GM12878 (cell line): ENCODE measurements at regions not wholly inside any gene's neighbourhood (a gene's known extent, or its start where the extent isn't known, plus 50 kb on each side); places are given as distances from the start of the nearest gene placed in this dataset.

Experiments
- ATAC-seq: fragments of 200-7000 bp; cut with Tn5 transposase; 3 replicates; pipeline ENCODE4 v1.9.1; 2020; ENCODE audit warnings: mild to moderate bottlenecking, moderate library complexity
- BruUV-seq: library from RNA; stranded (reverse); fragments of 400-500 nt; replicated peaks from 2 replicates; lab custom pipeline; 2021; lab: Mats Ljungman, UMichigan
- CTCF ChIA-PET: fragments of 300-600 bp; sonication (Branson Sonifier 250); formaldehyde crosslinking; extraction: SDS; loops from one replicate; lab custom pipeline; 2021; ENCODE audit warnings: inconsistent platforms; lab: Yijun Ruan, JAX
- POLR2A ChIA-PET: fragments of 350-600 bp; formaldehyde crosslinking; extraction: SDS; loops from one replicate; lab custom pipeline; 2021; ENCODE audit warnings: inconsistent platforms; lab: Charles Lee
- RAD21 ChIA-PET: fragments of 300-600 bp; sonication (Branson Sonifier 250); formaldehyde crosslinking; loops from one replicate; lab custom pipeline; 2023; ENCODE audit warnings: antibody characterized with exemption; ENCODE audit not compliant: unreplicated experiment; lab: Charles Lee
- SMC1A ChIA-PET: fragments of 300-600 bp; sonication (Branson Sonifier 250); formaldehyde crosslinking; loops from one replicate; lab custom pipeline; 2023; ENCODE audit not compliant: unreplicated experiment, uncharacterized antibody; lab: Charles Lee
- DNase-seq: peaks from one replicate; pipeline ENCODE4 v3.0.0-alpha.2; 2011; ENCODE audit warnings: low read depth, low spot score
- FAIRE-seq: peaks from 3 replicates; lab custom pipeline; 2011; peaks lifted over from hg19 to GRCh38; lab: Jason Lieb, UNC
- H2AFZ ChIP-seq: 2 replicates; pipeline ENCODE4 v1.6.0; 2011; ENCODE audit warnings: low read depth, low read length, control low read depth; ENCODE audit not compliant: control insufficient read depth
- H3K27ac ChIP-seq: 2 replicates; pipeline ENCODE4 v1.5.1; 2011; ENCODE audit warnings: control low read depth; ENCODE audit not compliant: control insufficient read depth, insufficient read depth
- H3K27me3 ChIP-seq, 2 experiments: replicated peaks in 1 of 2; 2 replicates each; pipeline versions ENCODE4 v1.6.0 to v1.6.1; 2011; ENCODE audit warnings: low read length in 1 of 2; ENCODE audit not compliant: control insufficient read depth in 2 of 2, insufficient read depth in 2 of 2
- H3K36me3 ChIP-seq, 2 experiments: 2 replicates each; pipeline ENCODE4 v1.5.1; 2011; ENCODE audit warnings: low read length in 1 of 2; ENCODE audit not compliant: control insufficient read depth in 2 of 2, insufficient read depth in 2 of 2
- H3K4me1 ChIP-seq: 2 replicates; pipeline ENCODE4 v1.6.1; 2011; ENCODE audit warnings: mild to moderate bottlenecking, low read length, moderate library complexity, mixed read lengths; ENCODE audit not compliant: control insufficient read depth, insufficient read depth
- H3K4me2 ChIP-seq: 2 replicates; pipeline ENCODE4 v1.6.0; 2011; ENCODE audit warnings: control low read depth; ENCODE audit not compliant: control insufficient read depth, insufficient read depth
- H3K4me3 ChIP-seq: fragments of 200-600 bp; sonication (generic); 2 replicates; pipeline ENCODE4 v1.5.1; 2016
- H3K79me2 ChIP-seq: 2 replicates; pipeline ENCODE4 v1.6.0; 2011; ENCODE audit warnings: low read length; ENCODE audit not compliant: control insufficient read depth, insufficient read depth
- H3K9ac ChIP-seq: 2 replicates; pipeline ENCODE4 v1.8.0; 2011; ENCODE audit warnings: low read length, control low read depth, mixed read lengths; ENCODE audit not compliant: control insufficient read depth, insufficient read depth
- H3K9me3 ChIP-seq: replicated peaks from 3 replicates; pipeline ENCODE4 v1.5.1; 2011; ENCODE audit warnings: mild to moderate bottlenecking, low read length; ENCODE audit not compliant: control insufficient read depth, insufficient read depth
- H4K20me1 ChIP-seq: 2 replicates; pipeline ENCODE4 v1.6.0; 2011; ENCODE audit not compliant: control insufficient read depth, insufficient read depth
- BRCA1 ChIP-seq: IDR thresholded peaks from 2 replicates; pipeline ENCODE4 v1.6.1; 2011; ENCODE audit warnings: low read depth, low read length, improper control_type of control experiment
- CBFB ChIP-seq: IDR thresholded peaks from 2 replicates; pipeline ENCODE4 v1.6.1; 2016; ENCODE audit warnings: antibody characterized with exemption, low read depth
- CHD1 ChIP-seq: IDR thresholded peaks from 2 replicates; pipeline ENCODE4 v1.6.1; 2012; ENCODE audit warnings: low read depth, low read length, improper control_type of control experiment
- FOXK2 ChIP-seq: fragments of 450-650 bp; IDR thresholded peaks from 2 replicates; pipeline ENCODE4 v1.6.1; 2017; ENCODE audit warnings: mild to moderate bottlenecking, moderate library complexity
- IKZF1 ChIP-seq: fragments of 450-650 bp; conservative IDR thresholded peaks from 2 replicates; pipeline ENCODE4 v1.6.1; 2017; ENCODE audit warnings: antibody characterized with exemption, mild to moderate bottlenecking
- NR2F1 ChIP-seq: fragments of 450-650 bp; conservative IDR thresholded peaks from 2 replicates; pipeline ENCODE4 v1.6.1; 2017; ENCODE audit warnings: mild to moderate bottlenecking
- PAX8 ChIP-seq: fragments of 450-650 bp; IDR thresholded peaks from 2 replicates; pipeline ENCODE4 v1.6.1; 2017; ENCODE audit warnings: mild to moderate bottlenecking, moderate library complexity
- RB1 ChIP-seq: fragments of 450-650 bp; formaldehyde crosslinking; IDR thresholded peaks from 2 replicates; pipeline ENCODE4 v1.6.1; 2017; ENCODE audit warnings: mild to moderate bottlenecking, borderline replicate concordance
- RELA ChIP-seq: fragments of 450-650 bp; IDR thresholded peaks from 2 replicates; pipeline ENCODE4 v1.8.0; 2014; ENCODE audit warnings: borderline replicate concordance; ENCODE audit not compliant: partially characterized antibody
- SIX5 ChIP-seq: IDR thresholded peaks from 2 replicates; pipeline ENCODE4 v1.6.1; 2011; ENCODE audit warnings: mild to moderate bottlenecking, low read depth, low read length, moderate library complexity; ENCODE audit not compliant: severe bottlenecking
- WGBS: methylation state at CpG from one replicate; pipeline ENCODE4 v1.1.6; 2016; ENCODE audit warnings: low lambda C conversion rate; ENCODE audit not compliant: insufficient replicate concordance, insufficient coverage; ENCODE audit errors: missing lambda C conversion rate; 5-methylcytosine and 5-hydroxymethylcytosine counted together
- in situ Hi-C: fragments of 300-500 bp; cut with MboI; formaldehyde crosslinking; loops from 9 replicates; pipeline ENCODE4 v1.14.3; 2018; ENCODE audit warnings: mixed read lengths
- intact Hi-C: fragments of 100-400 bp; cut with micrococcal nuclease; formaldehyde crosslinking; loops from one replicate; pipeline ENCODE4 v1.14.2; 2022; ENCODE audit not compliant: unreplicated experiment
- TF ChIP-seq, protein P1 (sequence below): fragments of 450-650 bp; IDR thresholded peaks from 2 replicates; pipeline ENCODE4 v1.6.1; 2017; ENCODE audit warnings: antibody characterized with exemption, mild to moderate bottlenecking, moderate library complexity
- TF ChIP-seq, protein P2 (sequence below): fragments of 450-650 bp; IDR thresholded peaks from 2 replicates; pipeline ENCODE4 v1.6.1; 2017; ENCODE audit warnings: mild to moderate bottlenecking, low read depth, inconsistent platforms; ENCODE audit not compliant: poor library complexity, severe bottlenecking
- TF ChIP-seq, protein P3 (sequence below): IDR thresholded peaks from 2 replicates; pipeline ENCODE4 v1.6.1; 2011; ENCODE audit warnings: low read depth, mild to moderate bottlenecking, low read length, moderate library complexity, borderline replicate concordance; ENCODE audit errors: extremely low read depth

DNA sequence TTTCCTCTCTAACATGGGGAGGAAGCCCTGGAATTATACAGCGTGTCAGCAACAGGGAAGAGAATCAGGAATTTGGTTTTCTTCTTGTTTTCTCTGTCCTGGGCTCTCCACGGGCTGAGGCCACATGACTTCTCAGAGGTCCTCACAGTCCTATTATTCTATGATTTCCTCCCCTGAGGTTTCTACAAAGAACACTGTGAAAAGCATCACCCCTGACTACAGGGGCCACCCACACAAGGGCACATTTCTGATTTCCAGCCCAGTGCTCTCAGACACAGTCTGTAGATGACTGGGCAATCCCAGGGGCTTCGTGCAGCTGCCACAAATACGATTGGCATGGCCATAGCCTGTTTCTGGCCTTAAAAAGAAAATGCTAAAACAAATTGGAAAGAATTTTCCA, 284.9 kb downstream of the CEMIP2 start:
- Histone ChIP-seq H3K36me3 (no peaks in the 10 kb centered on the region), H3K4me2 (no peak overlapping the region), H3K9ac (no peak overlapping the region), H2AFZ (no peak overlapping the region), H4K20me1 (no peaks in the 10 kb centered on the region)
- WGBS: 0% methylated on average over 4 of the region's 4 CpGs
- DNase-seq: no peak
- POLR2A ChIA-PET: no interaction called here
- intact Hi-C loops: no loop called here
- no TSS peak for BruUV-seq
- no peak for FAIRE-seq
- no peak for TF ChIP-seq NR2F1
- TF ChIP-seq SIX5: no peak
- TF ChIP-seq, all 136 proteins: peak for 0
- Histone ChIP-seq H3K79me2 (no peaks in the 10 kb centered on the region), H3K4me3 (no peak overlapping the region), H3K9me3 (no peaks in the 10 kb centered on the region), H3K27ac (no peak overlapping the region), H3K4me1 (no peaks in the 10 kb centered on the region), H3K27me3 (no peaks in the 10 kb centered on the region; a peak in 1 of 4 replicates)
- SMC1A ChIA-PET: no interaction called here
- peak; percentile 31; the same call in 1 of the 3 replicates for ATAC-seq
- in situ Hi-C loops: no loop called here
- CTCF ChIA-PET: no interaction called here
- RAD21 ChIA-PET: no interaction called here

DNA sequence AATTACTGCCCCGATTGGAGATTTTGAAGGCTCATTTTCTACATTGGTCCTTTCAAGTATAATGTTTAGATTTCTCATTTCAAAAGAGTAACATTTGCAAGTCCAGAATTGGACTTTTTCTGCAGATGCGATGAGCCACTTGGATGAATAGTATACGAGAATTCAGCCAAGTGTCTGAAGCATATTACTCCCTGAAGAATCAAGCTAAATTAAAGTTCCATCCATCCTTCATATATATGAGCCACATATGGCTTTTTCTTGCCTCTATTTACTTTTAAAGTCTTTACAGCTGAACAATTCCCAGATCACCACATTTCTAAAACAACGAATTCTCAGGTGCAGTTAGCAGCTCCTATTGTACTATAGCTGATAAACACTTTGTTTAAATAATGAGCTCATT, 288.7 kb downstream of the CEMIP2 start:
- Histone ChIP-seq H3K79me2 (no peaks in the 10 kb centered on the region), H3K27ac (no peak overlapping the region), H3K4me3 (no peak overlapping the region), H3K9me3 (no peaks in the 10 kb centered on the region), H3K4me1 (no peaks in the 10 kb centered on the region), H3K4me2 (no peak overlapping the region), H2AFZ (no peak overlapping the region), H4K20me1 (no peaks in the 10 kb centered on the region), H3K36me3 (no peaks in the 10 kb centered on the region), H3K9ac (no peak overlapping the region), H3K27me3 (no peaks in the 10 kb centered on the region)
- ATAC-seq (no peak), FAIRE-seq (no peak), DNase-seq (no peak)
- ChIA-PET RAD21 (interaction anchor here (1.7 kb wide), 1 partner anchor 196 kb away, joined by 3 read pairs; no protein-coding TSS in a partner anchor), CTCF (interaction anchor here (1.0 to 1.1 kb wide), 2 partner anchors 9 to 195 kb away, joined by 3 read pairs; no protein-coding TSS in a partner anchor), SMC1A (interaction anchor here (1.2 to 1.4 kb wide), 2 partner anchors 9 to 22 kb away, joined by 3 to 4 read pairs; no protein-coding TSS in a partner anchor), POLR2A (no interaction called here)
- no TSS peak for BruUV-seq
- intact Hi-C loops (loop anchor here (10.0 kb wide), 1 partner anchor 195 kb away; no protein-coding TSS in a partner anchor), in situ Hi-C loops (no loop called here)
- WGBS: 25% methylated on average over 4 of the region's 4 CpGs
- TF ChIP-seq CHD1 (no peak), BRCA1 (no peak), PAX8 (no peak), FOXK2 (no peak), RELA (no peak), CBFB (no peak), RB1 (no peak), IKZF1 (no peak)
- TF ChIP-seq, protein P1, sequence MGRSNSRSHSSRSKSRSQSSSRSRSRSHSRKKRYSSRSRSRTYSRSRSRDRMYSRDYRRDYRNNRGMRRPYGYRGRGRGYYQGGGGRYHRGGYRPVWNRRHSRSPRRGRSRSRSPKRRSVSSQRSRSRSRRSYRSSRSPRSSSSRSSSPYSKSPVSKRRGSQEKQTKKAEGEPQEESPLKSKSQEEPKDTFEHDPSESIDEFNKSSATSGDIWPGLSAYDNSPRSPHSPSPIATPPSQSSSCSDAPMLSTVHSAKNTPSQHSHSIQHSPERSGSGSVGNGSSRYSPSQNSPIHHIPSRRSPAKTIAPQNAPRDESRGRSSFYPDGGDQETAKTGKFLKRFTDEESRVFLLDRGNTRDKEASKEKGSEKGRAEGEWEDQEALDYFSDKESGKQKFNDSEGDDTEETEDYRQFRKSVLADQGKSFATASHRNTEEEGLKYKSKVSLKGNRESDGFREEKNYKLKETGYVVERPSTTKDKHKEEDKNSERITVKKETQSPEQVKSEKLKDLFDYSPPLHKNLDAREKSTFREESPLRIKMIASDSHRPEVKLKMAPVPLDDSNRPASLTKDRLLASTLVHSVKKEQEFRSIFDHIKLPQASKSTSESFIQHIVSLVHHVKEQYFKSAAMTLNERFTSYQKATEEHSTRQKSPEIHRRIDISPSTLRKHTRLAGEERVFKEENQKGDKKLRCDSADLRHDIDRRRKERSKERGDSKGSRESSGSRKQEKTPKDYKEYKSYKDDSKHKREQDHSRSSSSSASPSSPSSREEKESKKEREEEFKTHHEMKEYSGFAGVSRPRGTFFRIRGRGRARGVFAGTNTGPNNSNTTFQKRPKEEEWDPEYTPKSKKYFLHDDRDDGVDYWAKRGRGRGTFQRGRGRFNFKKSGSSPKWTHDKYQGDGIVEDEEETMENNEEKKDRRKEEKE: no peak
- TF ChIP-seq, protein P2, sequence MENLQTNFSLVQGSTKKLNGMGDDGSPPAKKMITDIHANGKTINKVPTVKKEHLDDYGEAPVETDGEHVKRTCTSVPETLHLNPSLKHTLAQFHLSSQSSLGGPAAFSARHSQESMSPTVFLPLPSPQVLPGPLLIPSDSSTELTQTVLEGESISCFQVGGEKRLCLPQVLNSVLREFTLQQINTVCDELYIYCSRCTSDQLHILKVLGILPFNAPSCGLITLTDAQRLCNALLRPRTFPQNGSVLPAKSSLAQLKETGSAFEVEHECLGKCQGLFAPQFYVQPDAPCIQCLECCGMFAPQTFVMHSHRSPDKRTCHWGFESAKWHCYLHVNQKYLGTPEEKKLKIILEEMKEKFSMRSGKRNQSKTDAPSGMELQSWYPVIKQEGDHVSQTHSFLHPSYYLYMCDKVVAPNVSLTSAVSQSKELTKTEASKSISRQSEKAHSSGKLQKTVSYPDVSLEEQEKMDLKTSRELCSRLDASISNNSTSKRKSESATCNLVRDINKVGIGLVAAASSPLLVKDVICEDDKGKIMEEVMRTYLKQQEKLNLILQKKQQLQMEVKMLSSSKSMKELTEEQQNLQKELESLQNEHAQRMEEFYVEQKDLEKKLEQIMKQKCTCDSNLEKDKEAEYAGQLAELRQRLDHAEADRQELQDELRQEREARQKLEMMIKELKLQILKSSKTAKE: no peak
- TF ChIP-seq, protein P3, sequence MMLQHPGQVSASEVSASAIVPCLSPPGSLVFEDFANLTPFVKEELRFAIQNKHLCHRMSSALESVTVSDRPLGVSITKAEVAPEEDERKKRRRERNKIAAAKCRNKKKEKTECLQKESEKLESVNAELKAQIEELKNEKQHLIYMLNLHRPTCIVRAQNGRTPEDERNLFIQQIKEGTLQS: no peak
